ENCODE measurements at regions not wholly inside any gene's neighbourhood (a gene's known extent, or its start where the extent isn't known, plus 50 kb on each side); places are given as distances from the start of the nearest gene placed in this dataset.

GRCh38 chr4:170193496-170193895 lies 103.7 kb upstream of the AADAT start:
- Histone ChIP-seq H3K9ac (ENCODE audit: control insufficient read depth, extremely low read depth, insufficient read depth, low read length) (no peak overlapping the region), H2AFZ (ENCODE audit: control insufficient read depth, low read length) (no peak overlapping the region), H3K79me2 (ENCODE audit: control insufficient read depth, insufficient read depth, low read length) (no peaks in the 10 kb centered on the region), H4K20me1 (ENCODE audit: control insufficient read depth, extremely low read depth, insufficient read depth, low read length) (no peaks in the 10 kb centered on the region), H3K27ac (ENCODE audit: control insufficient read depth, insufficient read depth, low read length) (no peak overlapping the region), H3K36me3 (ENCODE audit: control insufficient read depth in 2 of 2, extremely low read depth in 1 of 2, insufficient read depth in 2 of 2, low read length in 2 of 2) (no peaks in the 10 kb centered on the region), H3K27me3 (ENCODE audit: control insufficient read depth, extremely low read depth, insufficient read depth, low read length) (no peaks in the 10 kb centered on the region), H3K9me1 (ENCODE audit: control insufficient read depth, extremely low read depth, insufficient read depth, low read length) (no peaks in the 10 kb centered on the region), H3K4me1 (ENCODE audit: control insufficient read depth, extremely low read depth, insufficient read depth, low read length) (no peaks in the 10 kb centered on the region), H3K4me3 (ENCODE audit: control insufficient read depth in 2 of 3, extremely low read depth in 1 of 3, insufficient read depth in 2 of 3, low read depth in 1 of 3, low read length in 3 of 3) (no peak overlapping the region), H3K9me3 (ENCODE audit: control insufficient read depth, low read depth, low read length) (no peaks in the 10 kb centered on the region), H3K4me2 (ENCODE audit: control insufficient read depth, extremely low read depth, insufficient read depth, low read depth, low read length) (no peak overlapping the region)
- peak; percentile 2 for DNase-seq (ENCODE audit: low read depth, low spot score)
- TF ChIP-seq, protein P1, sequence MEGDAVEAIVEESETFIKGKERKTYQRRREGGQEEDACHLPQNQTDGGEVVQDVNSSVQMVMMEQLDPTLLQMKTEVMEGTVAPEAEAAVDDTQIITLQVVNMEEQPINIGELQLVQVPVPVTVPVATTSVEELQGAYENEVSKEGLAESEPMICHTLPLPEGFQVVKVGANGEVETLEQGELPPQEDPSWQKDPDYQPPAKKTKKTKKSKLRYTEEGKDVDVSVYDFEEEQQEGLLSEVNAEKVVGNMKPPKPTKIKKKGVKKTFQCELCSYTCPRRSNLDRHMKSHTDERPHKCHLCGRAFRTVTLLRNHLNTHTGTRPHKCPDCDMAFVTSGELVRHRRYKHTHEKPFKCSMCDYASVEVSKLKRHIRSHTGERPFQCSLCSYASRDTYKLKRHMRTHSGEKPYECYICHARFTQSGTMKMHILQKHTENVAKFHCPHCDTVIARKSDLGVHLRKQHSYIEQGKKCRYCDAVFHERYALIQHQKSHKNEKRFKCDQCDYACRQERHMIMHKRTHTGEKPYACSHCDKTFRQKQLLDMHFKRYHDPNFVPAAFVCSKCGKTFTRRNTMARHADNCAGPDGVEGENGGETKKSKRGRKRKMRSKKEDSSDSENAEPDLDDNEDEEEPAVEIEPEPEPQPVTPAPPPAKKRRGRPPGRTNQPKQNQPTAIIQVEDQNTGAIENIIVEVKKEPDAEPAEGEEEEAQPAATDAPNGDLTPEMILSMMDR (optimal IDR thresholded peaks at IDR 0.05 in 1 of 3, IDR thresholded peaks at IDR 0.05 in 1 of 3, conservative IDR thresholded peaks at IDR 0.05 in 1 of 3; ENCODE audit: extremely low read depth in 1 of 3, insufficient read depth in 2 of 3, low read length in 3 of 3), result no peak
- TF ChIP-seq EZH2 (IDR thresholded peaks at IDR 0.05; ENCODE audit: low read length), result no peak
- FAIRE-seq, result no peak
- dilution Hi-C loops (cut with MboI; ENCODE audit: extremely low pct_ligation_motif_present, low sequenced_read_pairs), result no loop called here

DNA sequence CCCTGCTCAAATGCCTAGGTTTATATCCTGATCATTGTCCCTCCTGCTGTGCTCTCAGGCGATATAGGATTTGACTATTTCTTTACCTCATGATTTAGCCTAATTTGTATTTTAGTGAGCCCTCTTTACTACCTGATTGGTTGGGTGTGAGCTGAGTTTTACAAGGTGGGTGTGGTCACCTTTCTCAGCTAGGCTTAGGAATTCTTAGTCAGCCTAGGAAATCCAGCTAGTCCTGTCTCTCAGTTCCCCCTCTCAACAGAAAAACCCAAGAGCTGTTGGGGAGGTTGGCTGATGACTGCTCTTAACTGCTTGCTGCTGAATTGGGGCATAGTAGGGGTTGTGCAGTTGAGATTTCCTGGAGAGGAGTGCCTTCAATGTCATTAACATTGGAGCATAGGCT lies 100.5 kb upstream of the AADAT start:
- Histone ChIP-seq H3K4me2 (ENCODE audit: control insufficient read depth, extremely low read depth, insufficient read depth, low read depth, low read length) (no peak overlapping the region), H4K20me1 (ENCODE audit: control insufficient read depth, extremely low read depth, insufficient read depth, low read length) (no peaks in the 10 kb centered on the region), H3K9ac (ENCODE audit: control insufficient read depth, extremely low read depth, insufficient read depth, low read length) (no peak overlapping the region), H3K4me3 (ENCODE audit: control insufficient read depth in 2 of 3, extremely low read depth in 1 of 3, insufficient read depth in 2 of 3, low read depth in 1 of 3, low read length in 3 of 3) (no peak overlapping the region), H3K36me3 (ENCODE audit: control insufficient read depth in 2 of 2, extremely low read depth in 1 of 2, insufficient read depth in 2 of 2, low read length in 2 of 2) (no peaks in the 10 kb centered on the region), H3K27ac (ENCODE audit: control insufficient read depth, insufficient read depth, low read length) (no peak overlapping the region), H3K27me3 (ENCODE audit: control insufficient read depth, extremely low read depth, insufficient read depth, low read length) (no peaks in the 10 kb centered on the region), H2AFZ (ENCODE audit: control insufficient read depth, low read length) (no peak overlapping the region), H3K9me1 (ENCODE audit: control insufficient read depth, extremely low read depth, insufficient read depth, low read length) (no peaks in the 10 kb centered on the region), H3K79me2 (ENCODE audit: control insufficient read depth, insufficient read depth, low read length) (no peaks in the 10 kb centered on the region), H3K4me1 (ENCODE audit: control insufficient read depth, extremely low read depth, insufficient read depth, low read length) (no peaks in the 10 kb centered on the region), H3K9me3 (ENCODE audit: control insufficient read depth, low read depth, low read length) (no peaks in the 10 kb centered on the region)
- no peak for DNase-seq (ENCODE audit: low read depth, low spot score)
- dilution Hi-C loops (cut with MboI; ENCODE audit: extremely low pct_ligation_motif_present, low sequenced_read_pairs), result no loop called here
- TF ChIP-seq, protein P1 (optimal IDR thresholded peaks at IDR 0.05 in 1 of 3, IDR thresholded peaks at IDR 0.05 in 1 of 3, conservative IDR thresholded peaks at IDR 0.05 in 1 of 3; ENCODE audit: extremely low read depth in 1 of 3, insufficient read depth in 2 of 3, low read length in 3 of 3), result no peak
- no peak for TF ChIP-seq EZH2 (IDR thresholded peaks at IDR 0.05; ENCODE audit: low read length)
- no peak for FAIRE-seq
